HG03439 (cell line): ENCODE measurements at regions not wholly inside any gene's neighbourhood (a gene's known extent, or its start where the extent isn't known, plus 50 kb on each side); places are given as distances from the start of the nearest gene placed in this dataset.
A peak's percentile ranks its signal among the peaks of the same experiment; 100 is the strongest.

Experiments
- ATAC-seq: cut with Tn5 transposase; IDR thresholded peaks from one replicate; pipeline ENCODE4 v1.9.1; 2021; ENCODE audit warnings: mild to moderate bottlenecking, moderate library complexity; ENCODE audit not compliant: unreplicated experiment

GRCh38 chr7:46357851-46358250 is 436.8 kb upstream of the IGFBP3 start:
- ATAC-seq, result no peak

- ATAC-seq, result no peak
These were observed 436.2 kb upstream of the IGFBP3 start for GRCh38 chr7:46357290-46357689.

- ATAC-seq, result no peak
These were observed 435.3 kb upstream of the IGFBP3 start for GRCh38 chr7:46356371-46356770.

DNA sequence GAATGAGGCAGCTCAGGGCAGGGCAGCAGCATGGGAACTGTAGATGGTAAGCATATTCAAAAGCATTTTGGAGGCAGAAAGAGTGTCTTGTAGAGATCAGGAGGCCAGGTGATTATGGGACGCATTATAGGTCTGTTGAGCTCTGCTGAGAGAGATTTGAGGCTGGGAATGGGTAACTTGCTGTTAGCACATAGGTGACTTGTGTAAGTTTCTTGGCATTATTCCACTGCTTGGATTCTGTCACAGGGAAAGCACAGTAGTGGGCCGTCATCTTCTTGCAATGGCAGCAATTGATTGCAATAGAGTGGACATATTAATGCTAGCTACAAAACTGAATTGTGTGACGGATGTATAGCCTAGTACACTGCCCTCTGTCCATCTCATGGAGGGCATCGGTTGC is 434.3 kb upstream of the IGFBP3 start:
- ATAC-seq, result no peak

- ATAC-seq, result no peak
These were observed 431.2 kb upstream of the IGFBP3 start for GRCh38 chr7:46352004-46352954.

DNA sequence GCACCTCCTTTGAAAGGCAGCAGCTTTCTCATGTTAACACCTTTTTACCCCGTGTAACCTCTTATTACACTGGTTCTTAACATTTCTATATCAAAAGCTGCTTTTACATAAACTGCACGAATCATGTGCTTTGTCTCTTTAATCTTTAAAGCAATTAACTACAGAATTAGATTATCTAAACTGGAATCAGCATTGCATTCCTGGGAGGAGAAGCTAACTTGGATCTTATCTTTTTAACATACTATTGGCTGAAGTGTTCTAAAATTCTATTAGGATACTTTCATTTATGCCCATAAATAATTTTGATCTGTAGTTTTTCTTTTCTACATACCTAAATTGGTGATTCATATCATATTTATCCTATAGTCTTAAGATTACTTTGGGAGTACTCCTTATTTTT is 428.4 kb upstream of the IGFBP3 start:
- no peak for ATAC-seq

GRCh38 chr7:46344533-46344932 is 423.5 kb upstream of the IGFBP3 start:
- ATAC-seq, result no peak

DNA sequence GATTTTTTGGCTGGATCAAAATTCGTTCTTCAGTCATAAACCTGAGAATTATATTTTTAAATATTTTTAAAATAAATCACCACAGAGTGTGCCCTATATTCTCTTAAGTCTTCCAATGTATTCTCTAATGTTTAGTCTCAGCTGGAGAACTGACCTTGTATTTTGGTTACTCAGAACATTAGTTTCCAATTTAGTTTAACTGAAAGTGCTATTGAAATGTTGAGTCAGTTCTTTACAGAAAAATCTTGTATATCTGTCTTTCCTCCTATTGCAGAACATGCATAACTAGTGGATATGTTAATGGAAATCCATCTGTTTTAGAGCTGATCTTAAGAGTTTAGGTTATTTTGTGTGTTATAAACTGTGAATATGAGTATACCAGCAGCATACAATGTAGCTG is 422.7 kb upstream of the IGFBP3 start:
- no peak for ATAC-seq

- ATAC-seq, result no peak
These were observed 401.9 kb upstream of the IGFBP3 start for GRCh38 chr7:46322937-46323336.

DNA sequence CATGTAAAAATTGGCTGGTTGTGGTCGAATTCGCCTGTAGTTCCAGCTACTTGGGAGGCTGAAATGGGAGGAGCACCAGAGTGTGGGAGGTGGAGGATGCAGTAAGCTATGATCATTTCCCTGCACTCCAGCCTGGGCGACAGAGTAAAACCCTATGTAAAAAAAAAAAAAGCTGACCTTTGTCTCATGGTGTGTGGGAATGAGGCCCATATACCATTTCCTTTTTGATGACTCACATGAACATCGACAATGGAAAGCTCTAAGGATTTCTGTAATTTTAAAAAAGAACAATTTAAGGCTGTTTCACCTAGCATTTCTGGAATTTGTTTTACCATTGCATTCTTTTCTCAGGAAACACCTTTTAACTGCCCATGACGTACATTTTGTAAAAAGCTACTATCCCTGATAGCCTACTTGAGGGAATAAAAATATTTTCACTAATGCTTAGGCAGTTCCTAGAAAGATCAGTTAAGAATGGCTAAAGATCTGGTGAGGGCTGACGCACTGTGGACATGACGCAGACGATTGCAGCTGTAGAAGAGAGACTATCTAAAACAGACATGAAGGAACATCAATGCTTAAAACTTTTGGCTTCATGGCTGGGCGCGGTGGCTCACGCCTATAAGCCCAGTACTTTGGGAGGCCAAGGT is 400.6 kb upstream of the IGFBP3 start:
- ATAC-seq, result no peak

- no peak for ATAC-seq
These were observed 399.9 kb upstream of the IGFBP3 start for GRCh38 chr7:46320956-46321355.

- no peak for ATAC-seq
These were observed 398.8 kb upstream of the IGFBP3 start for GRCh38 chr7:46319841-46320240.

GRCh38 chr7:46318276-46318675 is 397.2 kb upstream of the IGFBP3 start:
- ATAC-seq, result no peak

DNA sequence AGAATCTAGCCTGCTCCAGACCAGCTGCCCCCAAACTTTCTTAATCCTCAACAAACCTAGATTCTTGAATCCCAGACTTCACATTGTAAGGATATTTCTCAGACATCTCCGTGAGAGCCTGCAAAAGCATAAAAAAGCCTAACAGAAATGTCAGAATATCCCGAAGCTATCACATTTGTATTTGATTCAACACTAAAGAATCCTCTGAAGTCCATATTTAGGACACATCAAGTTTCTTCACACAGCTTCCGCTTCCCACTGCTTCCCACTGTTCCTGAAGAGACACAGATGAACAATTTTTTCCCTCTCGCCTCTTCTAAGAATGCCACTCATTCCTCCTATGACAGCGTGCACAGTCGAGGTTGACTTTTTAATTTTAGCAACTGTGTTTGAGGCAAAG is 396.2 kb upstream of the IGFBP3 start:
- no peak for ATAC-seq

DNA sequence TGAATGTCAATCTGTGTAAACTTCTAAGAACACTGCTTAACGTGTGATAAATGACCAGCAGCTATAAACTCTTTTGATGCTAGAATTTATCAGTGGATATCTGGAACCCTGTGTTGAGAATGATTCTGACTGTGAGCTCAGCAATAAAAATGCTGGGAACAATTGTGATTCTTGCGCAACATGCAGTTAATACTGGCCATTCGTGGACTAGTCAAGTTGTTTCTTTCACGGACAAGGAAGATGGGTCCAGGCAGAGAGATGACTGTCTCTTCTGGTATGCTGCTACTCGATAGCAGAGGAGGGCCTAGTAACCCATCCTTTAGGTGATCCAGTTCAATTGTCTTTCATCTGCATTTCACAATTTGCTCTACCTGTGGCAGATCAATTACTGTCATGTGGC is 394.8 kb upstream of the IGFBP3 start:
- no peak for ATAC-seq

- ATAC-seq, result no peak
These were observed 380.6 kb upstream of the IGFBP3 start for GRCh38 chr7:46301677-46302076.

GRCh38 chr7:46297515-46297914 is 376.4 kb upstream of the IGFBP3 start:
- ATAC-seq, result no peak

DNA sequence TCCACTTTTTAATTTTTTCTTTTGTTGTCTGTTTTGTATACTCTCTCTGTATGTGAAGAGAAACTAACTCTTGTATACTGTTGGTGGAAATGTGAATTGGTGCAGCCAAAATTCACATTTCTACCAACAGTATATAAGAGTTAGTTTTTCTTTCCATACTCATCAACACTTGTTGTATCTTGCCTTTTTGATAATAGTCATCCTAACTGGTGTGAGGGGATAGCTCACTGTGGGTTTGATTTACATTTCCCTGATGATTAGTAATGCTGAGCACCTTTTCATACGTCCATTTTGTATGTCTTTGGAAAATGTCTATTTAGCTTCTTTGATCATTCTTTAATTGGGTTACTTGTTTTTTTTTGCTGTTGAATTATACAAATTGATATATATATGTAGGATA is 375.5 kb upstream of the IGFBP3 start:
- ATAC-seq, result no peak

GRCh38 chr7:46294381-46294780 is 373.3 kb upstream of the IGFBP3 start:
- ATAC-seq, result no peak

DNA sequence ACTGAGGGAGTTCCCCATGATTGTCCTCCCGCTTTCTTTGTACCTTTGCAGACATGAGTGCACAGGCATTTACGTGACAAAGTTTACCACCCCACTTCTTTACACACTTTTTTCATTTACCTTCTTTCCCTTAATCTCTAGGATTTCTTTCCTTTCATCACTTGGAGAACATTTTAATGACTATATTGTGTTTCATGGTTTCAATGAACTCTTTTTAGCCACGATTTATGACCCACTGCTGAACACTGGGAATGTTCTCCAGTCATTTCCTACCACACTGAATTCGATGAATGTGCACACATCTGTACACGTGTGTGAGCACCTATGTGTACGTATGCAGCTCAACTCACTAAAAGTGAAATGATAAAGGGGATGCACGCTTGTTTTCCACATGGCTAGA is 371.7 kb upstream of the IGFBP3 start:
- ATAC-seq, result no peak

DNA sequence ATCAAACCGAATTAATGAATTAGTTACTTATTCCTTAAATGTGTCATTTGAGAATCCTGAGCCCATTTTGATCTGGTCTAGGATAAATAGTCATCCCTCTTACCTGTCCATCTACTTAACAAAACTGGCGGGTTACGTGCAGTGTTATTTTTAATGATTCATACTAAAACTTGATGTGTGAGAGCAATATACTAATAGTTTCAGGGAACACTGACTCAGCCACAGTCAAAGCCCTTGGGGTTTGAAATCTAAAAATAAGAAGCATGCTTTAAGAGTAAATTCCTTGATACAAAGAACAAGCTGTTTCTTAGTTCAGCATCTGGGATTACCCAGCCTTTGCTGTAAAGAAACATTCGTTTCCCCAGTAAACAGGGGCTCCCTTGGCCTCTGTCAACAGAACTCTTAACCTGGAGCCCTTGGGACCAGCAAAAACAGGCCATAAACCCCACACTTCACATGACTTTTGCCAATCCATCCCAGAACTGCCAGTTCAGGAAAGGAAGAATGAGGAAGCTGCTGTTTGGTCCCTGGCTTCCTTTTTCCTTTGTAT is 370.6 kb upstream of the IGFBP3 start:
- ATAC-seq, result peak; percentile 69

- ATAC-seq, result peak; percentile 65
These were observed 370.0 kb upstream of the IGFBP3 start for GRCh38 chr7:46291050-46291438.
